ENCODE measurements at regions not wholly inside any gene's neighbourhood (a gene's known extent, or its start where the extent isn't known, plus 50 kb on each side); places are given as distances from the start of the nearest gene placed in this dataset.

DNA sequence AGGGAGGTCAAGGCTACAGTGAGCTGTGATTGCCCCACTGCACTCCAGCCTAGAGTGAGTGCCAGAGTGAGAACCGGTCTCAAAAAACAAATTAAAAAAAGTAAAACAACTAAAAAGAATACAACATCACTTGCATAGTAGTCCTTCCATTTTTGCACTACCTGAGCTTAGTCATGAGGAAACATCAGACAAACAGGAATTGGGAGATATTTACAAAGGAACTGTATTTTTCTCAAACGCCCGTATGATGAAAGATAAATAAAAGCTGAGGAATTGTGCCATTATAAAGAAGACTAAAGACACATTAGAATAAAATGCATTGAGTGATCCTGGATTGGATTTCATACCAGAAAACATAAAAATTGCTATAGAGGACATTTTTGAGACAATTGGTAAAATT lies 50.0 kb upstream of the ATP8B1 start:
- Histone ChIP-seq H3K9ac (ENCODE audit: low read length) (no peak overlapping the region), H4K20me1 (ENCODE audit: insufficient read depth, low read length) (no peaks in the 10 kb centered on the region), H3K4me1 (ENCODE audit: low read length) (no peaks in the 10 kb centered on the region), H3K36me3 (replicated peaks; ENCODE audit: insufficient read depth, low read length) (no peaks in the 10 kb centered on the region), H3F3A (ENCODE audit: insufficient read depth, low read length) (no peaks in the 10 kb centered on the region), H3K27ac (ENCODE audit: low read length) (no peak overlapping the region), H3K27me3 (replicated peaks; ENCODE audit: insufficient read depth, low read length) (no peaks in the 10 kb centered on the region), H3K4me3 (ENCODE audit: low read length) (no peak overlapping the region), H2AFZ (ENCODE audit: low read length) (no peak overlapping the region), H3K9me2 (replicated peaks; ENCODE audit: insufficient read depth, low read length) (no peaks in the 10 kb centered on the region), H3K4me2 (ENCODE audit: low read depth, low read length) (no peak overlapping the region), H3K9me3 (replicated peaks; ENCODE audit: insufficient read depth, low read length) (no peaks in the 10 kb centered on the region), H3K79me2 (ENCODE audit: low read length) (no peaks in the 10 kb centered on the region)
- DNase-seq, result no peak
- TF ChIP-seq EZH2 (optimal IDR thresholded peaks at IDR 0.05; ENCODE audit: low read depth, low read length) (no peak), EZH2phosphoT487 (IDR thresholded peaks at IDR 0.05; ENCODE audit: low read length) (no peak)
- TF ChIP-seq, protein P1, sequence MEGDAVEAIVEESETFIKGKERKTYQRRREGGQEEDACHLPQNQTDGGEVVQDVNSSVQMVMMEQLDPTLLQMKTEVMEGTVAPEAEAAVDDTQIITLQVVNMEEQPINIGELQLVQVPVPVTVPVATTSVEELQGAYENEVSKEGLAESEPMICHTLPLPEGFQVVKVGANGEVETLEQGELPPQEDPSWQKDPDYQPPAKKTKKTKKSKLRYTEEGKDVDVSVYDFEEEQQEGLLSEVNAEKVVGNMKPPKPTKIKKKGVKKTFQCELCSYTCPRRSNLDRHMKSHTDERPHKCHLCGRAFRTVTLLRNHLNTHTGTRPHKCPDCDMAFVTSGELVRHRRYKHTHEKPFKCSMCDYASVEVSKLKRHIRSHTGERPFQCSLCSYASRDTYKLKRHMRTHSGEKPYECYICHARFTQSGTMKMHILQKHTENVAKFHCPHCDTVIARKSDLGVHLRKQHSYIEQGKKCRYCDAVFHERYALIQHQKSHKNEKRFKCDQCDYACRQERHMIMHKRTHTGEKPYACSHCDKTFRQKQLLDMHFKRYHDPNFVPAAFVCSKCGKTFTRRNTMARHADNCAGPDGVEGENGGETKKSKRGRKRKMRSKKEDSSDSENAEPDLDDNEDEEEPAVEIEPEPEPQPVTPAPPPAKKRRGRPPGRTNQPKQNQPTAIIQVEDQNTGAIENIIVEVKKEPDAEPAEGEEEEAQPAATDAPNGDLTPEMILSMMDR (IDR thresholded peaks at IDR 0.05; ENCODE audit: low read length), result no peak
